Mesenchymal stem cell (in vitro differentiated cells and primary cell): ENCODE measurements at regions not wholly inside any gene's neighbourhood (a gene's known extent, or its start where the extent isn't known, plus 50 kb on each side); places are given as distances from the start of the nearest gene placed in this dataset.

ENCODE experiments used
- DNase-seq: peaks from one replicate; pipeline ENCODE4 v3.0.0-alpha.2; 2013
- H2AFZ ChIP-seq: one replicate; pipeline ENCODE4 v1.6.1; 2013; ENCODE audit warnings: low read depth, mild to moderate bottlenecking, control low read depth, inconsistent platforms, low read length, moderate library complexity
- H2AK5ac ChIP-seq: 2 replicates; pipeline ENCODE4 v1.6.1; 2013; ENCODE audit warnings: low read length, moderate library complexity, mild to moderate bottlenecking, inconsistent platforms; ENCODE audit not compliant: severe bottlenecking
- H2BK120ac ChIP-seq: one replicate; pipeline ENCODE4 v1.6.1; 2013; ENCODE audit warnings: low read depth, mild to moderate bottlenecking, inconsistent platforms, low read length, moderate library complexity
- H2BK12ac ChIP-seq, 2 experiments: one replicate each; pipeline ENCODE4 v1.6.1; 2013; ENCODE audit warnings: inconsistent platforms in 2 of 2, low read length in 2 of 2, mild to moderate bottlenecking in 2 of 2, moderate library complexity in 2 of 2, control low read depth in 1 of 2
- H2BK15ac ChIP-seq: one replicate; pipeline ENCODE4 v1.6.1; 2013; ENCODE audit warnings: mild to moderate bottlenecking, low read depth, inconsistent platforms; ENCODE audit not compliant: poor library complexity, severe bottlenecking
- H2BK5ac ChIP-seq: 2 replicates; pipeline ENCODE4 v1.6.1; 2013; ENCODE audit warnings: low read depth, mild to moderate bottlenecking, low read length, control low read depth, inconsistent platforms; ENCODE audit not compliant: poor library complexity, severe bottlenecking
- H3K14ac ChIP-seq, 2 experiments: one replicate each; pipeline ENCODE4 v1.6.1; 2013; ENCODE audit warnings: inconsistent platforms in 2 of 2, low read length in 2 of 2, control low read depth in 1 of 2, mild to moderate bottlenecking in 1 of 2, moderate library complexity in 1 of 2
- H3K18ac ChIP-seq, 2 experiments: one replicate each; pipeline ENCODE4 v1.6.1; 2013; ENCODE audit warnings: inconsistent platforms in 2 of 2, low read length in 2 of 2, control low read depth in 1 of 2, low read depth in 1 of 2, mild to moderate bottlenecking in 1 of 2
- H3K23ac ChIP-seq, 2 experiments: one replicate each; pipeline ENCODE4 v1.6.1; 2013; ENCODE audit warnings: inconsistent platforms in 2 of 2, low read length in 2 of 2, mild to moderate bottlenecking in 2 of 2, moderate library complexity in 2 of 2, control low read depth in 1 of 2
- H3K27ac ChIP-seq: 2 replicates; pipeline ENCODE4 v1.5.1; 2013; ENCODE audit warnings: mild to moderate bottlenecking, moderate library complexity, low read length, control low read depth, inconsistent platforms; ENCODE audit not compliant: poor library complexity, severe bottlenecking
- H3K27me3 ChIP-seq, 2 experiments: 2 replicates each; pipeline versions ENCODE4 v1.6.1 to v1.7.0; 2013; ENCODE audit warnings: low read length in 2 of 2, mild to moderate bottlenecking in 2 of 2, moderate library complexity in 2 of 2, control low read depth in 1 of 2, inconsistent platforms in 1 of 2; ENCODE audit not compliant: control insufficient read depth in 1 of 2, insufficient read depth in 1 of 2
- H3K36me3 ChIP-seq, 2 experiments: 2 replicates each; pipeline versions ENCODE4 v1.6.1 to v1.7.0; 2013; ENCODE audit warnings: low read length in 2 of 2, control low read depth in 1 of 2, inconsistent platforms in 1 of 2, low read depth in 1 of 2, mild to moderate bottlenecking in 1 of 2; ENCODE audit not compliant: insufficient read depth in 2 of 2, control insufficient read depth in 1 of 2
- H3K4ac ChIP-seq, 2 experiments: one replicate each; pipeline ENCODE4 v1.6.1; 2013; ENCODE audit warnings: inconsistent platforms in 2 of 2, low read length in 2 of 2, mild to moderate bottlenecking in 2 of 2, moderate library complexity in 2 of 2, control low read depth in 1 of 2, low read depth in 1 of 2
- H3K4me1 ChIP-seq: 2 replicates; pipeline ENCODE4 v1.6.1; 2013; ENCODE audit warnings: low read depth, low read length, control low read depth; ENCODE audit not compliant: control insufficient read depth, insufficient read depth
- H3K4me2 ChIP-seq: 2 replicates; pipeline ENCODE4 v1.6.1; 2013; ENCODE audit warnings: low read length, mild to moderate bottlenecking, inconsistent platforms; ENCODE audit not compliant: poor library complexity, severe bottlenecking
- H3K4me3 ChIP-seq, 2 experiments: 2 replicates each; pipeline versions ENCODE4 v1.5.1 to v1.7.0; 2013; ENCODE audit warnings: low read length in 2 of 2, mild to moderate bottlenecking in 2 of 2, control low read depth in 1 of 2, low read depth in 1 of 2; ENCODE audit not compliant: insufficient read depth in 1 of 2
- H3K79me1 ChIP-seq: replicated peaks from 2 replicates; pipeline ENCODE4 v1.6.1; 2013; ENCODE audit warnings: mild to moderate bottlenecking, control low read depth, low read length, inconsistent platforms; ENCODE audit not compliant: poor library complexity, severe bottlenecking
- H3K9ac ChIP-seq: 2 replicates; pipeline ENCODE4 v1.7.0; 2013; ENCODE audit warnings: mild to moderate bottlenecking, low read length, moderate library complexity
- H3K9me3 ChIP-seq: 2 replicates; pipeline ENCODE4 v1.7.0; 2013; ENCODE audit warnings: mild to moderate bottlenecking, low read length; ENCODE audit not compliant: control insufficient read depth
- H4K8ac ChIP-seq: one replicate; pipeline ENCODE4 v1.6.1; 2013; ENCODE audit warnings: inconsistent platforms, mild to moderate bottlenecking, low read length, moderate library complexity
- H4K91ac ChIP-seq: one replicate; pipeline ENCODE4 v1.6.1; 2013; ENCODE audit warnings: mild to moderate bottlenecking, low read length, inconsistent platforms
- WGBS: methylation state at CpG from one replicate; pipeline ENCODE4 v1.1.7; 2013; ENCODE audit warnings: mixed read lengths; 5-methylcytosine and 5-hydroxymethylcytosine counted together

- Histone ChIP-seq H3K4ac (no peak overlapping the region), H3K27me3 (no peaks in the 10 kb centered on the region), H3K27ac (no peak overlapping the region), H4K8ac (no peak overlapping the region), H2AK5ac (no peak overlapping the region), H3K4me2 (no peak overlapping the region), H4K91ac (no peak overlapping the region), H3K9me3 (peaks cover 16% of the 10 kb centered on the region), H3K4me3 (no peak overlapping the region), H3K79me1 (no peaks in the 10 kb centered on the region), H3K23ac (no peak overlapping the region), H2AFZ (no peak overlapping the region), H3K18ac (no peak overlapping the region), H3K36me3 (no peaks in the 10 kb centered on the region), H3K9ac (no peak overlapping the region), H2BK120ac (no peak overlapping the region), H2BK12ac (no peak overlapping the region), H2BK15ac (no peak overlapping the region), H3K4me1 (no peaks in the 10 kb centered on the region), H3K14ac (no peak overlapping the region), H2BK5ac (no peak overlapping the region)
- 100% methylated on average over 1 of the region's 3 CpGs for WGBS
- DNase-seq, result no peak
Measured at GRCh38 chr1:14326857-14327256, 271.6 kb upstream of the KAZN start.

- no peak overlapping the region for H4K8ac ChIP-seq
- no peak overlapping the region for H2AFZ ChIP-seq
- no peak overlapping the region for H3K4ac ChIP-seq
- no peak overlapping the region for H3K27ac ChIP-seq
- H3K4me1 ChIP-seq, result no peaks in the 10 kb centered on the region
- H3K27me3 ChIP-seq, result no peaks in the 10 kb centered on the region
- H3K36me3 ChIP-seq, result no peaks in the 10 kb centered on the region
- no peak overlapping the region for H3K9ac ChIP-seq
- no peak overlapping the region for H3K14ac ChIP-seq
- no peak overlapping the region for H3K4me3 ChIP-seq
- no peak overlapping the region for H3K23ac ChIP-seq
- H3K9me3 ChIP-seq, result peaks cover 16% of the 10 kb centered on the region
- H2BK15ac ChIP-seq, result no peak overlapping the region
- no peak overlapping the region for H2BK12ac ChIP-seq
- no peak overlapping the region for H4K91ac ChIP-seq
- no peak overlapping the region for H2AK5ac ChIP-seq
- H3K79me1 ChIP-seq, result no peaks in the 10 kb centered on the region
- DNase-seq, result no peak
- no peak overlapping the region for H2BK5ac ChIP-seq
- no peak overlapping the region for H3K4me2 ChIP-seq
- no peak overlapping the region for H2BK120ac ChIP-seq
- no peak overlapping the region for H3K18ac ChIP-seq
Measured at GRCh38 chr1:14328685-14329084, 269.8 kb upstream of the KAZN start.

- H3K4me1 ChIP-seq, result no peaks in the 10 kb centered on the region
- no peak overlapping the region for H3K23ac ChIP-seq
- no peak for DNase-seq
- peaks cover 16% of the 10 kb centered on the region for H3K9me3 ChIP-seq
- H4K91ac ChIP-seq, result no peak overlapping the region
- no peaks in the 10 kb centered on the region for H3K27me3 ChIP-seq
- H3K4ac ChIP-seq, result no peak overlapping the region
- H4K8ac ChIP-seq, result no peak overlapping the region
- no peaks in the 10 kb centered on the region for H3K79me1 ChIP-seq
- no peak overlapping the region for H2BK5ac ChIP-seq
- H3K9ac ChIP-seq, result no peak overlapping the region
- H3K27ac ChIP-seq, result no peak overlapping the region
- no peak overlapping the region for H2BK120ac ChIP-seq
- H2BK15ac ChIP-seq, result no peak overlapping the region
- WGBS, result 78% methylated on average over 3 of the region's 4 CpGs
- no peak overlapping the region for H3K4me3 ChIP-seq
- H3K36me3 ChIP-seq, result no peaks in the 10 kb centered on the region
- H3K14ac ChIP-seq, result no peak overlapping the region
- H2BK12ac ChIP-seq, result no peak overlapping the region
- H3K18ac ChIP-seq, result no peak overlapping the region
- H3K4me2 ChIP-seq, result no peak overlapping the region
- H2AFZ ChIP-seq, result no peak overlapping the region
- no peak overlapping the region for H2AK5ac ChIP-seq
Measured at GRCh38 chr1:14332158-14332557, 266.3 kb upstream of the KAZN start.

GRCh38 chr1:14334336-14335176, 263.9 kb upstream of the KAZN start:
- Histone ChIP-seq H3K27me3 (no peaks in the 10 kb centered on the region), H3K36me3 (no peaks in the 10 kb centered on the region), H3K4me2 (no peak overlapping the region), H4K91ac (no peak overlapping the region), H3K79me1 (no peaks in the 10 kb centered on the region), H3K4me3 (no peak overlapping the region), H3K18ac (no peak overlapping the region), H3K27ac (no peak overlapping the region), H2BK120ac (no peak overlapping the region), H2AK5ac (no peak overlapping the region), H3K9ac (no peak overlapping the region), H2BK15ac (no peak overlapping the region), H2AFZ (no peak overlapping the region), H3K14ac (no peak overlapping the region), H3K4me1 (no peaks in the 10 kb centered on the region), H3K4ac (no peak overlapping the region), H3K23ac (no peak overlapping the region), H3K9me3 (peaks cover 16% of the 10 kb centered on the region), H2BK5ac (no peak overlapping the region), H4K8ac (no peak overlapping the region), H2BK12ac (no peak overlapping the region)
- no peak for DNase-seq
- 46% methylated on average over 5 of the region's 7 CpGs for WGBS
